SK-N-SH treated with all-trans-retinoic acid at 6 μM for 48 hours (cell line): ENCODE measurements at regions not wholly inside any gene's neighbourhood (a gene's known extent, or its start where the extent isn't known, plus 50 kb on each side); places are given as distances from the start of the nearest gene placed in this dataset.

ENCODE experiments used
- ATAC-seq: fragments of 200-7000 bp; cut with Tn5 transposase; 3 replicates; pipeline ENCODE4 v1.9.1; 2020; ENCODE audit warnings: mild to moderate bottlenecking, moderate library complexity
- ARNTL ChIP-seq: fragments of 450-650 bp; formaldehyde crosslinking; IDR thresholded peaks from 2 replicates; pipeline ENCODE4 v1.5.0; 2020; ENCODE audit warnings: low read depth, mild to moderate bottlenecking, moderate library complexity, borderline replicate concordance
- BACH2 ChIP-seq: fragments of 250-450 bp; sonication (Bioruptor Pico); IDR thresholded peaks from 2 replicates; pipeline ENCODE4 v1.9.0; 2021; ENCODE audit warnings: mild to moderate bottlenecking, borderline replicate concordance
- CREB5 ChIP-seq: fragments of 250-450 bp; sonication (Bioruptor Pico); IDR thresholded peaks from 2 replicates; pipeline ENCODE4 v1.5.1; 2020; ENCODE audit warnings: low read depth, mild to moderate bottlenecking, moderate library complexity
- CSDC2 ChIP-seq: fragments of 250-450 bp; sonication (Bioruptor Pico); IDR thresholded peaks from 2 replicates; pipeline ENCODE4 v1.5.0; 2020; ENCODE audit warnings: mild to moderate bottlenecking, moderate library complexity
- CSRNP3 ChIP-seq: fragments of 250-450 bp; sonication (Bioruptor Pico); IDR thresholded peaks from 2 replicates; pipeline ENCODE4 v1.5.1; 2021; ENCODE audit warnings: mild to moderate bottlenecking, moderate library complexity
- ESRRG ChIP-seq: fragments of 250-450 bp; sonication (Bioruptor Pico); IDR thresholded peaks from 2 replicates; pipeline ENCODE4 v1.6.1; 2021; ENCODE audit warnings: mild to moderate bottlenecking
- GLIS3 ChIP-seq: fragments of 250-450 bp; sonication (Bioruptor Pico); IDR thresholded peaks from 2 replicates; pipeline ENCODE4 v1.5.0; 2020; ENCODE audit warnings: mild to moderate bottlenecking, moderate library complexity
- ISL1 ChIP-seq: fragments of 250-450 bp; sonication (Bioruptor Pico); IDR thresholded peaks from 2 replicates; pipeline ENCODE4 v2.1.2; 2022; ENCODE audit warnings: mild to moderate bottlenecking, moderate library complexity
- OSR1 ChIP-seq: fragments of 250-450 bp; sonication (Bioruptor Pico); IDR thresholded peaks from 2 replicates; pipeline ENCODE4 v1.8.0; 2022; ENCODE audit warnings: moderate library complexity, mild to moderate bottlenecking, inconsistent platforms
- PATZ1 ChIP-seq: fragments of 250-450 bp; sonication (Bioruptor Pico); IDR thresholded peaks from 2 replicates; pipeline ENCODE4 v1.8.0; 2020; ENCODE audit warnings: mild to moderate bottlenecking, moderate library complexity, borderline replicate concordance
- POU6F1 ChIP-seq: fragments of 250-450 bp; sonication (Bioruptor Pico); IDR thresholded peaks from 2 replicates; pipeline ENCODE4 v1.8.0; 2021; ENCODE audit warnings: low read depth, mild to moderate bottlenecking, moderate library complexity, borderline replicate concordance
- PPARA ChIP-seq: fragments of 250-450 bp; sonication (Bioruptor Pico); IDR thresholded peaks from 2 replicates; pipeline ENCODE4 v1.5.0; 2020; ENCODE audit warnings: mild to moderate bottlenecking, borderline replicate concordance
- RARB ChIP-seq: fragments of 250-450 bp; sonication (Bioruptor Pico); IDR thresholded peaks from 2 replicates; pipeline ENCODE4 v1.8.0; 2021; ENCODE audit warnings: mild to moderate bottlenecking, moderate library complexity
- SNAI2 ChIP-seq: fragments of 250-450 bp; sonication (Bioruptor Pico); IDR thresholded peaks from 2 replicates; pipeline ENCODE4 v1.5.0; 2020; ENCODE audit warnings: mild to moderate bottlenecking, moderate library complexity
- TCF4 ChIP-seq: fragments of 250-450 bp; sonication (Bioruptor Pico); IDR thresholded peaks from 2 replicates; pipeline ENCODE4 v1.8.0; 2021; ENCODE audit warnings: mild to moderate bottlenecking, moderate library complexity, borderline replicate concordance
- TOX ChIP-seq: fragments of 250-450 bp; sonication (Bioruptor Pico); IDR thresholded peaks from 2 replicates; pipeline ENCODE4 v1.8.0; 2021; ENCODE audit warnings: mild to moderate bottlenecking, moderate library complexity, borderline replicate concordance
- TSHZ2 ChIP-seq: fragments of 250-450 bp; sonication (Bioruptor Pico); IDR thresholded peaks from 2 replicates; pipeline ENCODE4 v1.5.0; 2020; ENCODE audit warnings: mild to moderate bottlenecking, moderate library complexity
- ZC3H10 ChIP-seq: fragments of 250-450 bp; sonication (Bioruptor Pico); IDR thresholded peaks from 2 replicates; pipeline ENCODE4 v1.5.1; 2021; ENCODE audit warnings: mild to moderate bottlenecking, moderate library complexity
- ZFP3 ChIP-seq: fragments of 250-450 bp; sonication (Bioruptor Pico); IDR thresholded peaks from 2 replicates; pipeline ENCODE4 v1.5.0; 2020; ENCODE audit warnings: mild to moderate bottlenecking, moderate library complexity
- ZFP30 ChIP-seq: fragments of 450-650 bp; formaldehyde crosslinking; IDR thresholded peaks from 2 replicates; pipeline ENCODE4 v1.5.0; 2022; ENCODE audit warnings: mild to moderate bottlenecking, moderate library complexity
- ZNF565 ChIP-seq: fragments of 450-650 bp; formaldehyde crosslinking; conservative IDR thresholded peaks from 2 replicates; pipeline ENCODE4 v1.5.0; 2020; ENCODE audit warnings: low read depth, mild to moderate bottlenecking, moderate library complexity
- ZNF70 ChIP-seq: fragments of 450-650 bp; formaldehyde crosslinking; IDR thresholded peaks from 2 replicates; pipeline ENCODE4 v1.5.0; 2020; ENCODE audit warnings: mild to moderate bottlenecking, moderate library complexity
- ZNF8 ChIP-seq: fragments of 450-650 bp; formaldehyde crosslinking; IDR thresholded peaks from 2 replicates; pipeline ENCODE4 v1.5.0; 2020; ENCODE audit warnings: mild to moderate bottlenecking, moderate library complexity

GRCh38 chr7:92924800-92925199 is 88.4 kb upstream of the CDK6 start:
- TF ChIP-seq ZC3H10 (CRISPR knock-in tag) (no peak), ZNF8 (CRISPR knock-in tag) (no peak), PATZ1 (CRISPR knock-in tag) (no peak)
- ATAC-seq: no peak

- TF ChIP-seq ISL1 (CRISPR knock-in tag): peak; percentile 8; the same call in 1 of the 2 replicates
- TF ChIP-seq ZNF565: no peak
- TF ChIP-seq PATZ1 (CRISPR knock-in tag): 0 out of 2 replicates have a peak, but pooled peaks have one; percentile 9
- 0 out of 2 replicates have a peak, but pooled peaks have one; percentile 5 for TF ChIP-seq CSDC2 (CRISPR knock-in tag)
- TF ChIP-seq SNAI2 (CRISPR knock-in tag): no peak
- peak; percentile 69 for ATAC-seq
Observed at GRCh38 chr7:92917230-92917629, 80.9 kb upstream of the CDK6 start.

GRCh38 chr7:92916770-92917224 is 80.4 kb upstream of the CDK6 start:
- ATAC-seq: peak; percentile 98
- TF ChIP-seq PATZ1 (CRISPR knock-in tag) (peak; percentile 22; the same call in 1 of the 2 replicates), TSHZ2 (peak; percentile 82; the same call in 1 of the 2 replicates), ZNF8 (CRISPR knock-in tag) (no peak), RARB (CRISPR knock-in tag) (no peak), CSDC2 (CRISPR knock-in tag) (peak; percentile 63; the same call in 1 of the 2 replicates), GLIS3 (0 out of 2 replicates have a peak, but pooled peaks have one; percentile 35), PPARA (CRISPR knock-in tag) (no peak), ISL1 (CRISPR knock-in tag) (peak; percentile 99), BACH2 (CRISPR knock-in tag) (no peak), ZFP30 (CRISPR knock-in tag) (no peak), ZNF70 (CRISPR knock-in tag) (no peak), SNAI2 (CRISPR knock-in tag) (no peak), OSR1 (CRISPR knock-in tag) (no peak), ZC3H10 (CRISPR knock-in tag) (no peak), CSRNP3 (no peak), TCF4 (no peak; the same call in 1 of the 2 replicates), POU6F1 (CRISPR knock-in tag) (0 out of 2 replicates have a peak, but pooled peaks have one; percentile 34), TOX (CRISPR knock-in tag) (no peak), ZFP3 (CRISPR knock-in tag) (0 out of 2 replicates have a peak, but pooled peaks have one; percentile 40), ZNF565 (no peak), ARNTL (CRISPR knock-in tag) (no peak), ESRRG (CRISPR knock-in tag) (no peak), CREB5 (peak; percentile 58)
